ENCODE measurements at regions not wholly inside any gene's neighbourhood (a gene's known extent, or its start where the extent isn't known, plus 50 kb on each side); places are given as distances from the start of the nearest gene placed in this dataset.
"Not testable (repeated sequence)": the region's sequence is repeated elsewhere in the genome, so short reads cannot be mapped to it uniquely, and the experiment has no call there.

- H3K4me3 Mint-ChIP-seq; H3K36me3 Mint-ChIP-seq; H3K4me1 Mint-ChIP-seq; H3K27ac Mint-ChIP-seq; H3K9me3 Mint-ChIP-seq; ATAC-seq; DNase-seq (ENCODE audit: low spot score in 2 of 2): not testable (repeated sequence)
Measured at GRCh38 chr4:188977232-188977631, 838.0 kb downstream of the TRIML1 start.

DNA sequence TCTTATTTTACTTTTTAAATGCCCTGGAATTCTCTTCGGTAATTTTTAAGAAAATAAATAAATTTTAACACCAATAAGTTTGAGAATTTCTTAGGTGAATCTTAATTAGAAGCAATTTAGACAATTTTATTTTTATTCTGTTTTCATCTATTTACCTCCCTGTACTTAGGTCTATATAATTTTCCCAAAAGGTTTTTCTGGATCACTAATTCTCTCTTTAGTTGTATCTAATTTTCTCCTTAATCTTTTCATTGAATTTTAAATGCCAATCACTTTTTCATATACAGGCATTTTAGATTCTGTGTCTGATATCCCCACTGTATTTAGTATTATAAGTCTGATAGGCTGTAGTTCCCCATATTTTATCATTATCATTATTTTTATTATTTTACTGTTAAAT is 845.3 kb downstream of the TRIML1 start:
- H3K4me3 Mint-ChIP-seq, result no peak overlapping the region
- H3K9me3 Mint-ChIP-seq, result peaks cover 10% of the 10 kb centered on the region
- DNase-seq (ENCODE audit: low spot score in 2 of 2) (no peak), ATAC-seq (no peak)
- H3K4me1 Mint-ChIP-seq, result no peaks in the 10 kb centered on the region
- no peaks in the 10 kb centered on the region for H3K36me3 Mint-ChIP-seq
- no peak overlapping the region for H3K27ac Mint-ChIP-seq

- H3K4me1 Mint-ChIP-seq, result no peaks in the 10 kb centered on the region
- no peak for ATAC-seq
Measured at GRCh38 chr4:188986271-188986689, 847.0 kb downstream of the TRIML1 start.

DNA sequence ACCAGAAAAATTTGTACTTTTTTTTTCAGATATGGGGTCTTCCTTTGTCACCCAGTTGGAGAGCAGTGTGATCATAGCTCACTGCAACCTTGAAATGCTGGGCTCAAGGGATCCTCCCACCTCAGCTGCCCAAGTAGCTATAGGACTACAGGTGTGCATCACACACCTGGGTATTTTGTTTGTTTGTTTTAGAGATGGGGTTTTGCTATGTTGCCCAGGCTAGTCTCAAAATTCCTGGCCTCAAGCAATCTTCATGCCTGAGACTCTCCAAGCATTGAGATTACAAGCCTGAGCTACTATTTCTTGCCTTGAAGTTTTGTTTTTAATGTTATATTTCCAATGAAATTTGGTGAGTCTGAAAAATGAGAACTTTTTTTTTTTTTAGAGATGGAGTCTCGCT is 847.8 kb downstream of the TRIML1 start:
- no peaks in the 10 kb centered on the region for H3K36me3 Mint-ChIP-seq
- H3K4me3 Mint-ChIP-seq, result no peak overlapping the region
- H3K27ac Mint-ChIP-seq, result no peak overlapping the region
- ATAC-seq (no peak), DNase-seq (ENCODE audit: low spot score in 2 of 2) (no peak)
- no peaks in the 10 kb centered on the region for H3K4me1 Mint-ChIP-seq
- peaks cover 13% of the 10 kb centered on the region for H3K9me3 Mint-ChIP-seq

More at GRCh38 chr4:188986271-188986689, 847.0 kb downstream of the TRIML1 start:
- no peak overlapping the region for H3K4me3 Mint-ChIP-seq
- no peaks in the 10 kb centered on the region for H3K36me3 Mint-ChIP-seq
- peaks cover 14% of the 10 kb centered on the region for H3K9me3 Mint-ChIP-seq
- H3K27ac Mint-ChIP-seq, result no peak overlapping the region
- DNase-seq (ENCODE audit: low spot score in 2 of 2), result no peak

- DNase-seq (ENCODE audit: low spot score in 2 of 2) (no peak), ATAC-seq (no peak)
- Mint-ChIP-seq H3K4me3 (no peak overlapping the region), H3K27ac (no peak overlapping the region), H3K36me3 (no peaks in the 10 kb centered on the region), H3K4me1 (no peaks in the 10 kb centered on the region), H3K9me3 (peaks cover 15% of the 10 kb centered on the region)
Measured at GRCh38 chr4:188988131-188988530, 848.9 kb downstream of the TRIML1 start.

DNA sequence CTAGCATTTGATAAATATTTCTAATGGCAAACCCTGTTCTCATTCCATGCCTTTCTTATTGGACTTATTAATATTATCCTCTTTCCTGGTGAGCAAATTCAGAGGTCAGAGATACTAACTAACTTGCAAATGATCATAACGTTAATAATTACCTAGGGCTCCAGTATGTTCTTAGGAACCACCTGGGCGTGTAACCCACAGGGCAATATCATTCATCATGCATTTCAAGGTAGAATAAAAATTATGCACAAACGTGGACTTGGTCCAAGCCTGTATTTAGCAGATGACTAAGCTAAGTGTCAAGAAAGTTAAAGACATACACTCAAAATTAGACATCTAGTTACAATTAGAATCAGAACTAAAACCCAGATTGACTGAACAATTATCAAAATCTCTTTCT is 850.1 kb downstream of the TRIML1 start:
- ATAC-seq, result no peak
- H3K4me1 Mint-ChIP-seq, result no peaks in the 10 kb centered on the region
- no peak overlapping the region for H3K27ac Mint-ChIP-seq
- no peak for DNase-seq (ENCODE audit: low spot score in 2 of 2)
- no peaks in the 10 kb centered on the region for H3K36me3 Mint-ChIP-seq
- peaks cover 13% of the 10 kb centered on the region for H3K9me3 Mint-ChIP-seq
- H3K4me3 Mint-ChIP-seq, result no peak overlapping the region

- no peaks in the 10 kb centered on the region for H3K36me3 Mint-ChIP-seq
- no peak for DNase-seq (ENCODE audit: low spot score in 2 of 2)
- no peak overlapping the region for H3K27ac Mint-ChIP-seq
- no peak overlapping the region for H3K4me3 Mint-ChIP-seq
- ATAC-seq, result no peak
- H3K4me1 Mint-ChIP-seq, result no peaks in the 10 kb centered on the region
- H3K9me3 Mint-ChIP-seq, result peaks cover 19% of the 10 kb centered on the region
Measured at GRCh38 chr4:188992706-188993105, 853.5 kb downstream of the TRIML1 start.

DNA sequence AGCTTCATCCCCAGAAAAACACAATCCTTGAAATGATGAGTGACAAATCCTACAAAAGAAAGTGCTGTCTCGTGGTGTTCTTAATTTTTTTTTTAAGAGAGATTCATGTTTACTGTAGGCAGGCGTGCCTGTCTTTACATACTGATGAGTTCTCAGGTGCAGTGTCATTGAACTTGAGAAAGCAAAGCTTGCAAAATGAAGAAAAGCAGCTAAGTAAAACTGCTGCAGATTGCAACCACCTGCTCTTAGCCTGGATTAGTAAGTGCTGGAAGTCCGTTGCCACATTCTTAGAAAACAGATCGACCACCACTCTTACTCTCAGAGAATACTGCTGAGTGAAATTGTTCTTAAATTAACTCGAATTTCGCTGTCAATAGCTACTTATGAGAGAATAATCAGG is 854.6 kb downstream of the TRIML1 start:
- ATAC-seq, result no peak
- Mint-ChIP-seq H3K27ac (no peak overlapping the region), H3K9me3 (peaks cover 19% of the 10 kb centered on the region), H3K4me3 (no peak overlapping the region), H3K36me3 (no peaks in the 10 kb centered on the region), H3K4me1 (no peaks in the 10 kb centered on the region)
- DNase-seq (ENCODE audit: low spot score in 2 of 2), result no peak

- Mint-ChIP-seq H3K36me3 (no peaks in the 10 kb centered on the region), H3K27ac (no peak overlapping the region), H3K4me1 (no peaks in the 10 kb centered on the region), H3K9me3 (peaks cover 18% of the 10 kb centered on the region), H3K4me3 (no peak overlapping the region)
- DNase-seq (ENCODE audit: low spot score in 2 of 2), result no peak
- no peak for ATAC-seq
Measured at GRCh38 chr4:189001283-189001970, 862.2 kb downstream of the TRIML1 start.

- Mint-ChIP-seq H3K4me1 (no peaks in the 10 kb centered on the region), H3K27ac (no peak overlapping the region), H3K4me3 (no peak overlapping the region), H3K9me3 (peaks cover 16% of the 10 kb centered on the region), H3K36me3 (no peaks in the 10 kb centered on the region)
- DNase-seq (ENCODE audit: low spot score in 2 of 2), result no peak
- no peak for ATAC-seq
Measured at GRCh38 chr4:189001971-189002450, 862.8 kb downstream of the TRIML1 start.

DNA sequence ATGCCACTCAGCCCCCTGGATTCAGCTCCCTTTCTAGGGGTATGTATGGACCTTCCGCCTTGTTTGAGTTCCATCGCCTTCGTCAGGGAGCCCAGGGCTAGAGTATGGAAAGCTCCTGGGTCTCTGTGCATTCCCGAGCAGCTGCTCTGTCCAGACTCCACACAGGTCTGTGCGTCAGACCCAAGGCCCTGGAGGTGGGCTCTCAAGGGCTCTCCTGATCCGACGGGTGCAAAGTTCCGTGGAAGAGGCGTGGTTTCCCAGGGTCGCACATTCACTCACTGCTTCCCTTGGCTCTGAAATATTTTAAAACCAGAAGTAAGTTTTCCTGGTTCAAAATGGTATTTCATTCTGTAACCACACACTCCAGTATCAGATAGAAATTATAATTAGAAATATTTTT is 863.2 kb downstream of the TRIML1 start:
- Mint-ChIP-seq H3K27ac (no peak overlapping the region), H3K4me1 (no peaks in the 10 kb centered on the region), H3K4me3 (no peak overlapping the region), H3K36me3 (no peaks in the 10 kb centered on the region), H3K9me3 (peaks cover 16% of the 10 kb centered on the region)
- ATAC-seq (no peak), DNase-seq (ENCODE audit: low spot score in 2 of 2) (no peak)

GRCh38 chr4:189010452-189011217 is 871.4 kb downstream of the TRIML1 start:
- not testable (repeated sequence) for H3K4me1 Mint-ChIP-seq; H3K36me3 Mint-ChIP-seq; ATAC-seq; H3K27ac Mint-ChIP-seq; H3K4me3 Mint-ChIP-seq; DNase-seq (ENCODE audit: low spot score in 2 of 2)
- peaks cover 27% of the 10 kb centered on the region for H3K9me3 Mint-ChIP-seq

DNA sequence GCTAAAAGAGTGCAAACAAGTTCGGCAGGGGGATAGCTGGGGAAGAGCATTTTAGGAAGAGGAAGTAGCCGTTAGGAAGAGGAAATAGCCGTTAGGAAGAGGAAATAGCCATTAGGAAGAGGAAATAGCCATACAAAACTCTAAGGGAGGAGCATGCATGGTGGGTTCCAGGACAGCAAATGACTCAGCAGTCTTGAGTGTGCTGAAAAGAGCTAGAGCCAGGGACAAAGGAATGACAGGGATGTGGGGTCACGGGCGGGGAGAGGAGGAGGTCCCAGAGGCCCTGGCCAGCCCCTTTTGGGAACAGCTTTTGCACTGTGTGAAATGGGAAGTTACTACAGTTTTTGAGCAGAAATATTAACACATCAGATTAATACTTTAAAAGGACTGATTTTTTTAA is 882.6 kb downstream of the TRIML1 start:
- Mint-ChIP-seq H3K4me1 (no peaks in the 10 kb centered on the region), H3K4me3 (no peak overlapping the region), H3K9me3 (peaks cover 7% of the 10 kb centered on the region), H3K27ac (no peak overlapping the region), H3K36me3 (no peaks in the 10 kb centered on the region)
- no peak for ATAC-seq
- DNase-seq (ENCODE audit: low spot score in 2 of 2), result no peak

DNA sequence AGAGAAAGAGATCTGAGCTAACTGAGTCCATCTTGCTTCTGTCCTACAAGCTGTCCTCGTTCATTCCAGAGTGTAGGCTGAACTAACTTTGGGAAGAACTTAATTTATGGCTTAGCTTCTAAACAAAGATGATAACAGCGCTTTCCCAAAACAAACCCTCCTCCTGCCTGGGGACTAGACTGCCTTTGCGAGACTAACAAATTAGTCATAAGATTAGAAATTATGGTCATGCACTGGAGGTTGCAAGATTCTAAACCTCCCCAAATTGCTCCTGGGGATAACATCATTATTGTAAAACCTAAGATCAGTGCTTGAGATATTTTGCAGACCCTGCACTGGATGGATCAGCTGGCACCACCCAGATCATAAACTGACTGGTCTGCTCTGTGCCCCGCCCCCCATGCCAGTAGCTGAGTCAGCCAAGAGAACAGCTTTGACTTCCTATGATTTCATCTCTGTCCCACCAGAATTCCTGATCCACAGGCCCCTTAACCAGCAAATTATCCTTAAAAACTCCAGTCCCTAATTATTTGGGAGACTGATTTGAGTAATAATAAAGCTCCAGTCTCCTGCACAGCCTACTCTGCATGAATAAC is 883.3 kb downstream of the TRIML1 start:
- peaks cover 7% of the 10 kb centered on the region for H3K9me3 Mint-ChIP-seq
- no peak for DNase-seq (ENCODE audit: low spot score in 2 of 2)

GRCh38 chr4:189029976-189030504 is 890.8 kb downstream of the TRIML1 start:
- H3K9me3 Mint-ChIP-seq, result no peaks in the 10 kb centered on the region

More for the DNA sequence above, 883.3 kb downstream of the TRIML1 start:
- no peak for ATAC-seq
- Mint-ChIP-seq H3K36me3 (no peaks in the 10 kb centered on the region), H3K27ac (no peak overlapping the region), H3K4me1 (no peaks in the 10 kb centered on the region), H3K4me3 (no peak overlapping the region)

More at GRCh38 chr4:189029976-189030504, 890.8 kb downstream of the TRIML1 start:
- DNase-seq (ENCODE audit: low spot score in 2 of 2), result no peak
- Mint-ChIP-seq H3K4me1 (no peaks in the 10 kb centered on the region), H3K27ac (no peak overlapping the region), H3K36me3 (no peaks in the 10 kb centered on the region), H3K4me3 (no peak overlapping the region)
- ATAC-seq, result no peak

All from stimulated activated effector memory CD8-positive, alpha-beta T cell treated with anti-CD3 and anti-CD28 coated beads, Interleukin-12 subunit alpha, Interleukin-12 subunit beta, amount 100 ng/mL, for 72 hours (primary cell).